K562 (cell line): ENCODE measurements at regions not wholly inside any gene's neighbourhood (a gene's known extent, or its start where the extent isn't known, plus 50 kb on each side); places are given as distances from the start of the nearest gene placed in this dataset.

ENCODE experiments used
- ATAC-seq: fragments of 200-7000 bp; cut with Tn5 transposase; 3 replicates; pipeline ENCODE4 v1.9.1; 2020; ENCODE audit warnings: moderate library complexity
- BruUV-seq: library from RNA; stranded (reverse); fragments of 400-500 nt; replicated peaks from 2 replicates; lab custom pipeline; 2021; lab: Mats Ljungman, UMichigan
- CTCF ChIA-PET: fragments of 300-600 bp; formaldehyde crosslinking; extraction: SDS; loops from one replicate; lab custom pipeline; 2021; ENCODE audit warnings: low intra/inter-chr PET ratio; lab: Yijun Ruan, JAX
- POLR2A ChIA-PET: fragments of 300-600, 350-650 bp; sonication (Branson Sonifier 250); formaldehyde crosslinking; extraction: SDS; loops from one replicate; lab custom pipeline; 2021; ENCODE audit warnings: antibody characterized with exemption, inconsistent platforms; lab: Yijun Ruan, JAX
- DNase-seq, 4 experiments: peaks; one replicate each; pipeline versions ENCODE4 v3.0.0 to v3.0.0-alpha.2; 2011 to 2018; ENCODE audit warnings: low spot score in 3 of 4, mixed read lengths in 3 of 4; ENCODE audit errors: extremely low read depth in 1 of 4
- FAIRE-seq: peaks from 2 replicates; lab custom pipeline; 2011; peaks lifted over from hg19 to GRCh38; lab: Jason Lieb, UNC
- H2AFZ ChIP-seq: 2 replicates; pipeline ENCODE4 v1.6.0; 2011; ENCODE audit warnings: low read depth, low read length, control low read depth, inconsistent platforms
- H3K27ac ChIP-seq: fragments of 200-600 bp; 3 replicates; pipeline ENCODE4 v1.8.0; 2011; ENCODE audit warnings: low read depth, mild to moderate bottlenecking, control low read depth, inconsistent platforms, low read length, moderate library complexity, mixed read lengths; ENCODE audit errors: extremely low read depth
- H3K27me3 ChIP-seq, 2 experiments: fragments of 300-600 bp in 1 of 2; 2 replicates in 1 of 2; 3 replicates in 1 of 2; pipeline versions ENCODE4 v1.6.0 to v1.8.0; 2011; ENCODE audit warnings: inconsistent platforms in 2 of 2, low read length in 2 of 2, mild to moderate bottlenecking in 1 of 2, mixed read lengths in 1 of 2, moderate library complexity in 1 of 2; ENCODE audit not compliant: control insufficient read depth in 2 of 2, insufficient read depth in 2 of 2
- H3K36me3 ChIP-seq: fragments of 300-600 bp; 3 replicates; pipeline ENCODE4 v1.8.0; 2011; ENCODE audit warnings: mild to moderate bottlenecking, low read length, inconsistent platforms; ENCODE audit not compliant: control insufficient read depth, insufficient read depth
- H3K4me1 ChIP-seq, 2 experiments: fragments of 200-600 bp in 1 of 2; replicated peaks in 1 of 2; 2 replicates in 1 of 2; 3 replicates in 1 of 2; pipeline versions ENCODE4 v1.5.1 to v1.8.0; 2011; ENCODE audit warnings: inconsistent platforms in 2 of 2, low read length in 2 of 2, mild to moderate bottlenecking in 1 of 2, mixed read lengths in 1 of 2, moderate library complexity in 1 of 2; ENCODE audit not compliant: control insufficient read depth in 2 of 2, insufficient read depth in 2 of 2
- H3K4me2 ChIP-seq: 2 replicates; pipeline ENCODE4 v1.6.1; 2011; ENCODE audit warnings: low read length, control low read depth, inconsistent platforms, mixed read lengths; ENCODE audit not compliant: insufficient read depth
- H3K4me3 ChIP-seq: fragments of 200-600 bp; sonication (generic), shearing (Covaris generic); 2 replicates; pipeline ENCODE4 v1.5.1; 2016; ENCODE audit warnings: control low read depth, inconsistent platforms
- H3K79me2 ChIP-seq: fragments of 200-600 bp; 3 replicates; pipeline ENCODE4 v1.8.0; 2011; ENCODE audit warnings: low read length, inconsistent platforms; ENCODE audit not compliant: control insufficient read depth, insufficient read depth
- H3K9ac ChIP-seq, 2 experiments: 2 replicates each; pipeline versions ENCODE4 v1.6.0 to v1.6.1; 2011; ENCODE audit warnings: low read depth in 2 of 2, low read length in 2 of 2, control low read depth in 1 of 2, inconsistent platforms in 1 of 2, mild to moderate bottlenecking in 1 of 2, mixed read lengths in 1 of 2; ENCODE audit not compliant: insufficient read depth in 1 of 2
- H3K9me1 ChIP-seq: one replicate; pipeline ENCODE4 v1.6.0; 2011; ENCODE audit warnings: inconsistent platforms, mild to moderate bottlenecking, low read length, moderate library complexity; ENCODE audit not compliant: control insufficient read depth, insufficient read depth
- H3K9me3 ChIP-seq: replicated peaks from 2 replicates; pipeline ENCODE4 v1.5.1; 2011; ENCODE audit warnings: low read depth, low read length, inconsistent platforms; ENCODE audit not compliant: control insufficient read depth, insufficient read depth
- H4K20me1 ChIP-seq: replicated peaks from 2 replicates; pipeline ENCODE4 v1.6.1; 2011; ENCODE audit warnings: low read length, inconsistent platforms, mixed read lengths; ENCODE audit not compliant: control insufficient read depth, insufficient read depth
- CC2D1A ChIP-seq: fragments of 450-650 bp; IDR thresholded peaks from 2 replicates; pipeline ENCODE4 v1.6.1; 2017; ENCODE audit warnings: mild to moderate bottlenecking
- CREB3L1 ChIP-seq: fragments of 450-650 bp; IDR thresholded peaks from 2 replicates; pipeline ENCODE4 v1.6.1; 2014; ENCODE audit warnings: low read depth, mild to moderate bottlenecking, moderate library complexity, borderline replicate concordance
- CTBP1 ChIP-seq: fragments of 450-650 bp; IDR thresholded peaks from 2 replicates; pipeline ENCODE4 v1.6.1; 2016; ENCODE audit warnings: borderline replicate concordance
- DEAF1 ChIP-seq: fragments of 450-650 bp; formaldehyde crosslinking; IDR thresholded peaks from 2 replicates; pipeline ENCODE4 v1.4.0; 2020; ENCODE audit warnings: mild to moderate bottlenecking, moderate library complexity
- MCM2 ChIP-seq: fragments of 450-650 bp; IDR thresholded peaks from 2 replicates; pipeline ENCODE4 v1.6.1; 2017; ENCODE audit warnings: low read depth, mild to moderate bottlenecking
- NELFE ChIP-seq: IDR thresholded peaks from 2 replicates; pipeline ENCODE4 v1.6.1; 2011; ENCODE audit warnings: mild to moderate bottlenecking; ENCODE audit not compliant: insufficient read depth, insufficient read length
- PML ChIP-seq: IDR thresholded peaks from 2 replicates; pipeline ENCODE4 v1.6.1; 2012; ENCODE audit warnings: low read length, inconsistent platforms
- TCF7L2 ChIP-seq: fragments of 150-350 bp; IDR thresholded peaks from 2 replicates; pipeline ENCODE4 v1.6.1; 2016; ENCODE audit warnings: low read depth, mild to moderate bottlenecking, low read length, moderate library complexity
- ZNF586 ChIP-seq: fragments of 450-650 bp; formaldehyde crosslinking; conservative IDR thresholded peaks from 2 replicates; pipeline ENCODE4 v1.4.0; 2020; ENCODE audit warnings: mild to moderate bottlenecking, moderate library complexity
- ZNF785 ChIP-seq: fragments of 250-450 bp; sonication (Bioruptor Pico); IDR thresholded peaks from 2 replicates; pipeline ENCODE4 v1.4.0; 2020; ENCODE audit warnings: mild to moderate bottlenecking
- WGBS: fragments of 100-300 bp; shearing (Covaris generic); methylation state at CpG from one replicate; pipeline ENCODE4 v1.1.6; 2016; ENCODE audit warnings: low coverage, mixed read lengths; ENCODE audit not compliant: insufficient coverage; ENCODE audit errors: missing lambda C conversion rate; 5-methylcytosine and 5-hydroxymethylcytosine counted together
- in situ Hi-C: fragments of 300-500 bp; cut with MboI; formaldehyde crosslinking; loops from 4 replicates; pipeline ENCODE4 v1.15.0; 2018; ENCODE audit warnings: inconsistent platforms, mixed read lengths
- intact Hi-C: fragments of 100-400 bp; cut with micrococcal nuclease; formaldehyde crosslinking; loops from 2 replicates; pipeline ENCODE4 v1.14.2; 2022

- Histone ChIP-seq H3K27me3 (no peaks in the 10 kb centered on the region), H4K20me1 (no peaks in the 10 kb centered on the region), H3K9me1 (no peaks in the 10 kb centered on the region), H3K9me3 (no peaks in the 10 kb centered on the region), H3K4me1 (no peaks in the 10 kb centered on the region), H3K36me3 (no peaks in the 10 kb centered on the region), H3K27ac (no peak overlapping the region), H3K4me2 (no peak overlapping the region), H3K9ac (no peak overlapping the region), H2AFZ (no peak overlapping the region), H3K4me3 (no peak overlapping the region), H3K79me2 (no peaks in the 10 kb centered on the region)
- ChIA-PET CTCF (no interaction called here), POLR2A (no interaction called here)
- no peak for TF ChIP-seq ZNF785 (CRISPR knock-in tag)
- TF ChIP-seq CTBP1: no peak
- TF ChIP-seq NELFE: no peak
- no peak for TF ChIP-seq MCM2
- TF ChIP-seq DEAF1 (CRISPR knock-in tag): no peak
- no peak for TF ChIP-seq PML
- no peak for TF ChIP-seq TCF7L2
- no peak for TF ChIP-seq CC2D1A
- TF ChIP-seq CREB3L1: no peak
- TF ChIP-seq ZNF586 (CRISPR knock-in tag): no peak
- BruUV-seq: no TSS peak
- intact Hi-C loops: no loop called here
- in situ Hi-C loops: no loop called here
- DNase-seq: no peak
- WGBS: 3% methylated on average over 2 of the region's 2 CpGs
- ATAC-seq: no peak
- FAIRE-seq: no peak
Observed at GRCh38 chr4:27490766-27491165, 630.1 kb downstream of the STIM2 start.
